T-helper 2 cell (primary cell): ENCODE measurements at regions not wholly inside any gene's neighbourhood (a gene's known extent, or its start where the extent isn't known, plus 50 kb on each side); places are given as distances from the start of the nearest gene placed in this dataset.

ENCODE experiments used
- DNase-seq, 5 experiments: peaks; one replicate each; pipeline versions ENCODE4 v3.0.0 to v3.0.0-alpha.2; 2012 to 2022

DNA sequence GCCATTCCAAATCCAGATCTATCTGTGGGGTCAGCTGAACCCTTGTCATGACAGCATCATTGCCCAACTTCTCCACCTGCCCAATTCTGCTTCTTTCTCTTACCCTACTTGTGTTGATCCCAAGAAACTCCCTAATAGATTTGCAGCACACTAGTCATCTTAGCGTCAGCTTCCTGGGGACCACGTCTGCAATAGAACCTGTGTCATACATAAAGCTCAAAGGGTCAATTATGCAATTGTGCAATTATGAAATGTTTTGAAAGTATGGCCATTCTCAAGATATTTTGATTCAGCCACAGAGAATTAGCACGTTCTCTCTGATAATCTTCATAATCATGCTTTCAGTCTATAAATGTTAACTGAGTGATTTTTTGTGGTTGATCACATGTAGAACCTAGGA is 87.4 kb upstream of the PAPPA start:
- no peak for DNase-seq

- DNase-seq: no peak
Observed at GRCh38 chr9:116067566-116067965, 86.0 kb upstream of the PAPPA start.

GRCh38 chr9:116070256-116070914 is 83.2 kb upstream of the PAPPA start:
- no peak for DNase-seq

DNA sequence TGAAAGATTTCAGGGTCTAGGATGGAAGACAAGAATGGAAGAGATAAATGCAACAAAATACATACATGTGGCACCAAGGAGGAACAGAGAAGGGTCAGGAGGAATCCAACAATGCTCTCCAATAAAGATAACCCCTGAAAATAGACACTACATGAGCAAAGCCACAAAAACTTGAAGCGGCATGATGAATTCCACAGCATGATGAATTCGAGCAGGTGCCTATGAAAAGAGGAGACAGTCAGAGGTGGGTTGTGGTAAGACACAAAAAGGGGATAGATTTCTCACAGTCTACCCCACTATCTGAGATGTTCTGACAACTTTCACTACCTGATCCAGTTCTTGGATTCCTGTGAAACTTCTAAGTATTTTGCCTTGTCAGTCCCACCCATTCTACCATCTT is 81.5 kb upstream of the PAPPA start:
- DNase-seq: no peak

GRCh38 chr9:116073826-116074225 is 79.8 kb upstream of the PAPPA start:
- no peak for DNase-seq

DNA sequence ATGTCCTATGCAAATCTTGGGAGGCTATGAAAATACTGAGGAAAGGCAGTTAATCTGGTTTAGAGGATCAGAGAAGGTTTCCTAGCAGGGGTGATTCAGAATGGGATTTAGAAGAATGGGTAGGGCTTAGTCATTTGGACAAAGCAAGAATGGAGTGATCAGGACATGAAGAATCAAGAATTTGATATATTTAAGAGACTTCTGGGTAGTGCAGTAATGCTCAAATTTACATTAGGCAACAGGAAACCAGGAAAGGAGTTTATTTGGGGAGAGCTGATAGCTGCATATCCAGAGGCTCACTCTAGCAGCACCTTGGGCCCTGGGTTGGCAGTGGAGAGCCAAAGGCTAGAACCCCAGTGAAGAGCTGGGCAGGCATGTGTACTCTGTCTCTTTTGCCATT is 78.9 kb upstream of the PAPPA start:
- DNase-seq: no peak

DNA sequence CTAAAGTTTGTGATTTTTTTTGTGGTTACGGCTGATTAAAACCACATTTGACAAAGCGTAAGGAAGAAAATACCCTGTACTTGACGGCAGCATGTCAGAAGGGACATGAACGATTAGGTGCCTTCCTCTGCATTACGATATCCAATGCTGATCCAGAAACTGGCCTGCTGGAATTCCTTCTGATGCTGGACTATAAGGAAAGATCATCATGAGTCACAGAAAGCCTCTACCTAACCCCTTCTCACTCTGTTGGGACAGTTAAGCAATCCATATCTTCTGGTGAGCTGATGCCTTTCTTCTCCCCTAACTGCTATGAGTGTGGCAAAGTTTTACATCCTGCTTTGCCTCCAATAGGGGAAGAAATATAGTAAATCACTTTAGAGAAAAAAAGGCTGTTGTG is 78.4 kb upstream of the PAPPA start:
- no peak for DNase-seq

GRCh38 chr9:116078640-116079039 is 75.0 kb upstream of the PAPPA start:
- DNase-seq: no peak

GRCh38 chr9:116080561-116080960 is 73.0 kb upstream of the PAPPA start:
- DNase-seq: no peak

DNA sequence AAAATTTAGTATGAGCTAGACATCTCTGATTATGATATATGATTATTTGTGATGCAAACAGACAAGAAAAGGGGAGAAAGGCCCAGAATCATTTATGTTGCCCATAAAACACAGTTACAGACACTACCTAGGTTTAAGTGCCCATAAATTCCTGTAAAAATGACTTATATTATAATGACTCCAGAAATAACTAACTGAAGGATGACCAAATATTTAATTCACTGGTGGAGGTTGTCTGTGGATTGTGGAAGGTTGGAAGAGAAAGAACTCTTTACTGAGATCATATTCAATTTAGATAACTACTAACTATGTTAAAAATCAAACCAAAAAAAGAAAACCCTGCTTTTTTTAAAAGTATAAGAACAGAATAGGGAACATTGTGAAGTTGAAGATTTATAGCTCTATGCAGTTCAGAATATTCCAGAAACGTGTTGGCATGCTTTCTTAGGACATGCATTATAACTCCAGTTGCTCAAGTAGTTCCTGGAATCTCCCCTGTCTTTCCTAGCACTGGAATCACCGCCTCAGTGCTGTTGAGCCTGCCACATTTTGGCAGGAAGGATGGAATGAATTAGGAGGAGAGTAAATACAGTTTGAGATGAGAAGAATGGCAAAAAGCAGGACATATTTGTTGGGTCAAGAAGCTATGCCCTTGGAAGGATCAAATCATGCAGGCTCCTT is 72.0 kb upstream of the PAPPA start:
- no peak for DNase-seq

GRCh38 chr9:116083837-116084236 is 69.8 kb upstream of the PAPPA start:
- no peak for DNase-seq

GRCh38 chr9:116084497-116084896 is 69.1 kb upstream of the PAPPA start:
- no peak for DNase-seq

DNA sequence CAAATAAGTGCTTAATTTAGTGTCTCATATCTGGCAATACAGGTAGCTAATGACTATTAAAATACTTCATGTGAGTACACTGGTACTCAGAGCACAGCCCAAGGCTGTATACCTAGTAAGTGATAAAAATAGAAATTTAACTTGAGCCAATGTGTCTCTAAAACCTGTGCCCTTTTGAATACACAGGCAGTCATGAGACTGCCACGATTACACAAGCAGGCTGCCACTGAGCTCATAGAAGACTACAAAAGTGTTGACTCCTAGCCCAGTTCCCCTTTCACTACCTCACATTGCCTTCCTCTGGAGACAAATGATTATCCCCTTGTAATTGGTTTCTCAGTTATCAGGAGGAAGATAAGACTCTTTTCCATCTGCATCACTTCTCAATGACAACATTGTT is 66.3 kb upstream of the PAPPA start:
- no peak for DNase-seq

DNA sequence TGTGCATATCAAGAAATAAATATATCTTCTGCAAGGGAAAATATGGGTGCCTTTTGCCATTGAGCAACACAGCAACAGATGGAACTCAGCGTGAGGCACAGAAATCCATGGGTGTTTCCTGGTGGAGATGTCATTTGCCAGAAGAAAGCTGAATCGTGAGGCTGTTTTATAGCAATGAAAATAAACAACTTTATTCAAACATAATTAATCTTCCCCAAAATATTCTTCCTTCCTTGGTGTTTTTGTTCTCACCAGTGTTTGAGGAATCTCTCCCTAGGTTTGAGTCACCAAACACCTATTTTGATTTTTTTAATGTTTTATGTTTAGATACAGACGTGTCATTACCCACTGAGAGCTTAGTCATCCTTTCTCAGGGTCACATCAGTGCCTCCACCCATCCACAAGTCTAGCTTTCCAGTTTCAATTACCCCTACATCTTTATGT is 65.8 kb upstream of the PAPPA start:
- no peak for DNase-seq

DNA sequence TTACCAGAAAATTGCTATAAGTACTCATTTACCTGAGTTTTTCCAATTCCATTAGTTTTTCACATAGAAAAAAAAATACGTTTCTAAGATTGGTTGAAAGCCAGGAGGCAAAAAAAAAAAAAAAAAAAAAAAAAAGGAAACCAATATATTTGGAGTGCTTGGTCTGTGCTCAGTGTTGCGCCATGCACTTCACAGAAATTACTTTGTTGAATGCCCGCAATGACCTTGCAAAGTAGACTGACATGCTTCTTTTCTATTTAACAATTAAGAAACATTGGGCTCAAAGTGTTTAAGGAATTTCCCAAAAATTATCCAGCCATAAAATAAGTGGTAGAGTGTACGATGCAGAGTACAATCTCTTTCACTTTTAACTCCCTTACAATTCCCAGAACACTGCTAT is 65.2 kb upstream of the PAPPA start:
- no peak for DNase-seq

DNA sequence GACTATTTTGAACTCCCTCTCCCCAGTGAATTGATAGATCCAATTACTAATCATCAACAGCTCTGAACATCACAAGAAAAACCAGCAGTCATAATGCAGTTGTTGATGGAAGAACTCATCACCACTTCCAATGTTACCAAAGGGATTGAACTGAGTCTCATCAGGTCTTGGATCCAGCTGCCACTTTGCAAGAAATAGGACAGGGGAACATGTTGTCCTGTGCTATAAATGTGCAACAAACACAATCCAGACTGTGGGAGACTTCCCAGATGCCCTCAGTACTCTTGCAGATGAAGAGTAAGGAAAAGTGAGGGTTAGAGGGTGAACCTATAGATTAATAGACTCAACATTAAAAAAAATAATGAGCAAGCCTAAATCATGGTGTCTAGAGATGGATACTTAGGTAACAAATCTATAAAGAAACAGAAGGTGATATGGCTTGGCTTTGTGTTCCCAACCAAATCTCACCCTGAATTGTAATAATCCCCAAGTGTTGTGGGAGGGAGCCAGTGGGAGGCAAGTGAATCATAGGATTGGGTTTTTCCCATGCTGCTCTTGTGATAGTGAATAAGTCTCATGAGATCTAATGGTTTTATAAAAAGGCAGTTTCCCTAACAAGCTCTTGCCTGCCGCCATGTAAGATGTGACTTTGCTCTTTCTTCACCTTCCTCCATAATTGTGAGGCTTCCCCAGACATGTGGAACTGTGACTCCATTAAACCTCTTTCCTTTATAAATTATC is 63.4 kb upstream of the PAPPA start:
- no peak for DNase-seq

DNA sequence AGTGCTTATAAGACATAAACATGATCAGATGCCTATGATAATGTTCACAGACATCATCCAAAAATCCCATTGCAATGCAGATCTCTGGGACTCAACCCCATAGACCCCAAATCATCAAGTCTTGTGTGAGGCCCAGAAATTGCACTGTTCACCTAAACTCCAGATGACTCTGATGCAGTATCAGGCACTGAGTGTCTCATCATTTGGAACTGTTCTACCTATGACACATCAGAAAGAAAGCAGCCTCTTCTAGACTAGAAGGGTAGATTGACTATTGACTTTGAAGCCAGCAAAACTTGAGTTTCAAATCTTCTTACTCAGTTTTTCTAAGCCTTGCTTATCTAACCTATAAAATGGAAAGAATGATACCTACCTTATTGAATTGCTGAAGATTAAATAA is 58.7 kb upstream of the PAPPA start:
- no peak for DNase-seq

- DNase-seq: no peak
Observed at GRCh38 chr9:116095403-116095802, 58.2 kb upstream of the PAPPA start.

GRCh38 chr9:116096046-116096445 is 57.5 kb upstream of the PAPPA start:
- DNase-seq: no peak

DNA sequence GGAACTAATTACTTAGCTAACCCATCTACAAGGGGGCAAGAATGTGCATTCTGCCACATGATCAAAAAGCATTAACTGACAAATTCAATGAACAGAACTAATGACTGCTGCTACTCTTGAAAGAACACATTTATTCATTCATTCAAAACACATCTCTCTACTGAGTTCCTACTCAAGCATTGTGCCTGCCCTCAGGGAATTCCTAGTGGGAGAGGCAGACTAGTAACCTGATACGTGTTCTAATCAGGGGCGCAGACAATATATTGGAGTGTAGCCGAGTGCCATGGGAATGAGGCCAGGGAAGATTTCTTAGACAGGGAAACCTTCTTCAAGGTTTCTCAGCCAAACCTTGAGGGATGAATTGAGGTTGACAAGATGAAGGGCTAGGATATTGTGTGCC is 56.7 kb upstream of the PAPPA start:
- DNase-seq: no peak

DNA sequence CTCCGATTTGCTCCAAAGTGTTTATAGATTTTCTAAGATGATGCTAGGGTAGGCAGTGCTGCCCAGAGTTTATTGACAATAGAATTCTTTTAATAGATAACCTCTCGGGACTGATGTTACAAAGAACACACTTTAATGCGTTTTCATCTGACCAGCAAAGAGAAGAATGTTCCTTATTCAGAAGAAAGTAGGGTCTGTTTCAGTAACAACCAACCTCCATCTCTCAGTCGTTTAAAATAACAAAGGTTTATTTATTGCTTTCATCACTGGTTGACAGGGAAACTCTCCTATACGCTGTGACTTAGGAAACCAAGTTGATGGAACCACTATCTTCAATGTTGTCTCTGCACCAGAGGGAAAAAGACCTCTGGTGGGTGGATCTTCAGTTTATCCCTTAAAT is 55.1 kb upstream of the PAPPA start:
- DNase-seq: no peak

GRCh38 chr9:116099821-116100220 is 53.8 kb upstream of the PAPPA start:
- no peak for DNase-seq

DNA sequence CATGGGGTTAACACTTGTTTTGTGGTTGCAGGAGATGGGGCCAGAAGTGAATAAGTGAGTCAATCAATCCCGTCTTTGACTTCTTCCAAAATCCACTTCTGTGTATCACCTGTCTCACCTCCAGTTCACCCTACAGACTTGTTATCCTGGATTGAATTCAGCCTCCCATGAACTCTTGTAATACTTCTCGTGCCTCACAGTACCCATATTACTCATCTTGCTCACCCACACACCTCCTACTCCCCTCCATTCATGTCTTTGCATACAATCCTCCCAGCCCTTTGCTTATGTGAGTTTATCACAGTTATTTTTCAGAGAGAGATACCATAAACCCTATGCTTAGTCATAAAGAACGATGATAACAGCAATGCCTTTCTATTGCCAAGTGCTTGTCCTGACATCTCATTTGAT is 52.9 kb upstream of the PAPPA start:
- no peak for DNase-seq

- no peak for DNase-seq
Observed at GRCh38 chr9:116101516-116101915, 52.1 kb upstream of the PAPPA start.
